D721Med (cell line): ENCODE measurements at regions not wholly inside any gene's neighbourhood (a gene's known extent, or its start where the extent isn't known, plus 50 kb on each side); places are given as distances from the start of the nearest gene placed in this dataset.

Source experiments
- DNase-seq: peaks from one replicate; pipeline ENCODE4 v3.0.0; 2011; ENCODE audit warnings: low spot score; ENCODE audit not compliant: insufficient read length
- FAIRE-seq: peaks from 2 replicates; lab custom pipeline; 2011; peaks lifted over from hg19 to GRCh38; lab: Jason Lieb, UNC
- CTCF ChIP-seq: IDR thresholded peaks from 2 replicates; pipeline ENCODE4 v1.5.1; 2012; ENCODE audit warnings: mild to moderate bottlenecking, control low read depth; ENCODE audit not compliant: insufficient read depth; ENCODE audit errors: missing control alignments

GRCh38 chr9:108416324-108416723 is 439.5 kb downstream of the ACTL7B start:
- FAIRE-seq = no peak
- DNase-seq = no peak
- TF ChIP-seq CTCF = no peak

- no peak for TF ChIP-seq CTCF
- DNase-seq (no peak), FAIRE-seq (no peak)
These were observed 442.0 kb downstream of the ACTL7B start for GRCh38 chr9:108413809-108414208.

GRCh38 chr9:108412755-108413154 is 443.0 kb downstream of the ACTL7B start:
- FAIRE-seq = no peak
- TF ChIP-seq CTCF = no peak
- no peak for DNase-seq

GRCh38 chr9:108411632-108412031 is 444.2 kb downstream of the ACTL7B start:
- FAIRE-seq = no peak
- no peak for DNase-seq
- no peak for TF ChIP-seq CTCF

GRCh38 chr9:108410161-108410560 is 445.6 kb downstream of the ACTL7B start:
- FAIRE-seq = no peak
- no peak for DNase-seq
- no peak for TF ChIP-seq CTCF

GRCh38 chr9:108400297-108400696 is 455.5 kb downstream of the ACTL7B start:
- FAIRE-seq = no peak
- no peak for DNase-seq

GRCh38 chr9:108399851-108400250 is 455.9 kb downstream of the ACTL7B start:
- DNase-seq (no peak), FAIRE-seq (no peak)
- TF ChIP-seq CTCF = no peak

More at GRCh38 chr9:108400297-108400696, 455.5 kb downstream of the ACTL7B start:
- TF ChIP-seq CTCF = no peak
